A673 (cell line): ENCODE measurements at regions not wholly inside any gene's neighbourhood (a gene's known extent, or its start where the extent isn't known, plus 50 kb on each side); places are given as distances from the start of the nearest gene placed in this dataset.

Experiments used
- CTCF ChIP-seq: fragments of 300-800, 200-600 bp; sonication (generic); conservative IDR thresholded peaks from 2 replicates; pipeline ENCODE4 v1.5.1; 2017; ENCODE audit warnings: low read depth, mild to moderate bottlenecking, antibody characterized with exemption, low read length, moderate library complexity, mixed read lengths
- EZH2 ChIP-seq: fragments of 200-600 bp; sonication (generic); IDR thresholded peaks from 2 replicates; pipeline ENCODE4 v1.6.1; 2017; ENCODE audit warnings: borderline replicate concordance, low read depth, mild to moderate bottlenecking, mixed read lengths, antibody characterized with exemption, low read length; ENCODE audit not compliant: poor library complexity, severe bottlenecking

- TF ChIP-seq EZH2 = no peak
- TF ChIP-seq CTCF = no peak
These were observed 129.7 kb upstream of the MTAP start for GRCh38 chr9:21672761-21673160.
